Prostate gland (tissue), 2 donors: ENCODE measurements at regions not wholly inside any gene's neighbourhood (a gene's known extent, or its start where the extent isn't known, plus 50 kb on each side); places are given as distances from the start of the nearest gene placed in this dataset.

ENCODE experiments used
- POLR2A ChIP-seq: fragments of 450-650 bp; IDR thresholded peaks from one replicate; pipeline ENCODE4 v1.6.1; 2016; ENCODE audit warnings: antibody characterized with exemption, mild to moderate bottlenecking
- POLR2AphosphoS5 ChIP-seq: sonication (generic); formaldehyde crosslinking; IDR thresholded peaks from one replicate; pipeline ENCODE4 v1.6.1; 2017; ENCODE audit warnings: antibody characterized with exemption
- TF ChIP-seq, protein P1 (sequence below), 4 experiments: fragments of 200-600 bp in 2 of 4; fragments of 450-650 bp in 2 of 4; sonication (generic) in 2 of 4; IDR thresholded peaks; 1 replicate in 3 of 4; 2 replicates in 1 of 4; pipeline ENCODE4 v1.5.1; 2016 to 2019; ENCODE audit warnings: antibody characterized with exemption in 4 of 4, mild to moderate bottlenecking in 2 of 4, moderate library complexity in 2 of 4

DNA sequence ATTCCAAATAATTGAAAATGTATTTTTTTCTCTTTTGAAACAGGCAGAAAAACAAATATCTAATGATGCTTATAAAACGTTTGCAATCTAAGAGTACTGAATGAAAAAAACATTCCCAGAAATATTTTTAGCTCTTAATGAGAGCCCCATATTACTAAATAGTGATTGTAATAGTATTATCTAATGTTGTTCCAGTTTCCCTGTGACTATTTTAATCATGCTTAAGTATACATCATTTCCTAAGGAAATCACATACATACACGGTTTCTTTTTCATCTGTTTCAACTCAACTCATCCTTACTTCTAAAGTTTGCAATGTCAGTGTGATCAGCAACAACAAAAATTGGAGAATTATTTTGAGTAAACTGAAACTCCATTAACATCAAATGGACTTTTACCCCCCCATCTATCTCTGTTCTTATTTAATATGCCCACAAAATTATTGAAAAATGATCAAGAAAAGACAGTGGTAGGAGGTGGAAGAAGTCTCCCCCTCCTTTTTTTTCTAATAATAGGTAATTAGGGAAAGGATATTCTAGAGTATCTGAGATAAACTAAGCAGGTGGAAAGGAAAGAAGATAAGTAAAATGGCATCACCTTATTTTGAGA lies 530.1 kb upstream of the ATP2B1 start:
- TF ChIP-seq, protein P1, sequence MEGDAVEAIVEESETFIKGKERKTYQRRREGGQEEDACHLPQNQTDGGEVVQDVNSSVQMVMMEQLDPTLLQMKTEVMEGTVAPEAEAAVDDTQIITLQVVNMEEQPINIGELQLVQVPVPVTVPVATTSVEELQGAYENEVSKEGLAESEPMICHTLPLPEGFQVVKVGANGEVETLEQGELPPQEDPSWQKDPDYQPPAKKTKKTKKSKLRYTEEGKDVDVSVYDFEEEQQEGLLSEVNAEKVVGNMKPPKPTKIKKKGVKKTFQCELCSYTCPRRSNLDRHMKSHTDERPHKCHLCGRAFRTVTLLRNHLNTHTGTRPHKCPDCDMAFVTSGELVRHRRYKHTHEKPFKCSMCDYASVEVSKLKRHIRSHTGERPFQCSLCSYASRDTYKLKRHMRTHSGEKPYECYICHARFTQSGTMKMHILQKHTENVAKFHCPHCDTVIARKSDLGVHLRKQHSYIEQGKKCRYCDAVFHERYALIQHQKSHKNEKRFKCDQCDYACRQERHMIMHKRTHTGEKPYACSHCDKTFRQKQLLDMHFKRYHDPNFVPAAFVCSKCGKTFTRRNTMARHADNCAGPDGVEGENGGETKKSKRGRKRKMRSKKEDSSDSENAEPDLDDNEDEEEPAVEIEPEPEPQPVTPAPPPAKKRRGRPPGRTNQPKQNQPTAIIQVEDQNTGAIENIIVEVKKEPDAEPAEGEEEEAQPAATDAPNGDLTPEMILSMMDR (IDR thresholded peaks at IDR 0.05): no peak
- no peak for TF ChIP-seq POLR2AphosphoS5
- no peak for TF ChIP-seq POLR2A
